Nephron progenitor cell (in vitro differentiated cells): ENCODE measurements at regions not wholly inside any gene's neighbourhood (a gene's known extent, or its start where the extent isn't known, plus 50 kb on each side); places are given as distances from the start of the nearest gene placed in this dataset.

Experiments
- DNase-seq: peaks from one replicate; pipeline ENCODE4 v3.0.0; 2021
- H3K27ac Mint-ChIP-seq: 2 replicates; pipeline ENCODE4 v1.8.0; 2021; ENCODE audit warnings: mild to moderate bottlenecking, moderate library complexity, mixed read lengths
- H3K27me3 Mint-ChIP-seq: 2 replicates; pipeline ENCODE4 v1.8.0; 2021; ENCODE audit warnings: mild to moderate bottlenecking, low read depth, mixed read lengths; ENCODE audit not compliant: poor library complexity
- H3K36me3 Mint-ChIP-seq: 2 replicates; pipeline ENCODE4 v1.8.0; 2021; ENCODE audit warnings: low read depth, mixed read lengths
- H3K4me1 Mint-ChIP-seq: 2 replicates; pipeline ENCODE4 v1.8.0; 2021; ENCODE audit warnings: mixed read lengths
- H3K4me3 Mint-ChIP-seq: 2 replicates; pipeline ENCODE4 v1.8.0; 2021; ENCODE audit warnings: mild to moderate bottlenecking, moderate library complexity, mixed read lengths
- H3K9me3 Mint-ChIP-seq: 2 replicates; pipeline ENCODE4 v1.8.0; 2021; ENCODE audit warnings: mild to moderate bottlenecking, moderate library complexity, mixed read lengths
- CTCF ChIP-seq: fragments of 200-600 bp; sonication (generic); IDR thresholded peaks from 2 replicates; pipeline ENCODE4 v1.5.0; 2021; ENCODE audit warnings: antibody characterized with exemption

- H3K27ac Mint-ChIP-seq: no peak overlapping the region
- H3K36me3 Mint-ChIP-seq: no peaks in the 10 kb centered on the region
- H3K27me3 Mint-ChIP-seq: peaks cover 2% of the 10 kb centered on the region
- no peak for DNase-seq
- no peak for TF ChIP-seq CTCF
- H3K4me3 Mint-ChIP-seq: no peak overlapping the region
- H3K4me1 Mint-ChIP-seq: no peaks in the 10 kb centered on the region
- H3K9me3 Mint-ChIP-seq: no peaks in the 10 kb centered on the region
Observed at GRCh38 chr1:81714636-81715035, 86.1 kb upstream of the ADGRL2 start.

GRCh38 chr1:81712425-81712824, 88.3 kb upstream of the ADGRL2 start:
- H3K27me3 Mint-ChIP-seq: no peaks in the 10 kb centered on the region
- H3K9me3 Mint-ChIP-seq: no peaks in the 10 kb centered on the region
- H3K36me3 Mint-ChIP-seq: no peaks in the 10 kb centered on the region

GRCh38 chr1:81710857-81711256, 89.9 kb upstream of the ADGRL2 start:
- TF ChIP-seq CTCF: no peak
- no peak for DNase-seq
- Mint-ChIP-seq H3K36me3 (no peaks in the 10 kb centered on the region), H3K4me3 (no peak overlapping the region), H3K9me3 (no peaks in the 10 kb centered on the region), H3K4me1 (no peaks in the 10 kb centered on the region), H3K27me3 (no peaks in the 10 kb centered on the region), H3K27ac (no peak overlapping the region)

More at GRCh38 chr1:81712425-81712824, 88.3 kb upstream of the ADGRL2 start:
- no peak for DNase-seq
- H3K27ac Mint-ChIP-seq: no peak overlapping the region
- H3K4me3 Mint-ChIP-seq: no peak overlapping the region
- H3K4me1 Mint-ChIP-seq: no peaks in the 10 kb centered on the region
- TF ChIP-seq CTCF: no peak

GRCh38 chr1:81708250-81708649, 92.5 kb upstream of the ADGRL2 start:
- Mint-ChIP-seq H3K4me1 (peaks cover 2% of the 10 kb centered on the region), H3K4me3 (no peak overlapping the region), H3K9me3 (no peaks in the 10 kb centered on the region), H3K36me3 (no peaks in the 10 kb centered on the region), H3K27me3 (no peaks in the 10 kb centered on the region), H3K27ac (no peak overlapping the region)
- TF ChIP-seq CTCF: no peak
- no peak for DNase-seq

- TF ChIP-seq CTCF: no peak
- Mint-ChIP-seq H3K4me3 (no peak overlapping the region), H3K4me1 (peaks cover 11% of the 10 kb centered on the region), H3K27ac (peak overlapping the region; percentile 0), H3K9me3 (no peaks in the 10 kb centered on the region), H3K36me3 (no peaks in the 10 kb centered on the region), H3K27me3 (no peaks in the 10 kb centered on the region)
- no peak for DNase-seq
Observed at GRCh38 chr1:81706650-81707435, 93.9 kb upstream of the ADGRL2 start.
